Fibroblast of skin of left quadriceps (primary cell): ENCODE measurements at regions not wholly inside any gene's neighbourhood (a gene's known extent, or its start where the extent isn't known, plus 50 kb on each side); places are given as distances from the start of the nearest gene placed in this dataset.

Source experiments
- DNase-seq, 2 experiments: peaks; one replicate each; pipeline ENCODE4 v3.0.0-alpha.2; 2013; ENCODE audit warnings: low read depth in 2 of 2

DNA sequence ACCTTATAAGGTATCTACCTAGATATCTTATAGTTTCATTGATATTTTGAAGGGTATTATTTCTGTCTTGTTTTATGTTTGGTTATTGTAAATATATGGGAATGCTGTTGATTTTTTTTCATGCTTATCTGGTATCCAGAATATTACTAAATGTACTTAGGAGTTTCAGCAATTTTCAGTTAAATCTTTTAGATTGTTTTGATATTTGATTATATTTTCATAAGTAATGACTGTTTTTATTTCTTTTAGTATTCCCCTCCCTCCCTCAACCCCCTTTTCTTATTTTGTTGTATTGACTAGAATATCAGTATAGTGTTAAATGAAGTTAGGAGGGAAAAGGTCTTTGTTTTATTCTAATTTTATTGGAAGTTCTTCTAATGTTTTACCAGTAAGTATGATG is 344.4 kb upstream of the PROX1 start:
- DNase-seq, result no peak

DNA sequence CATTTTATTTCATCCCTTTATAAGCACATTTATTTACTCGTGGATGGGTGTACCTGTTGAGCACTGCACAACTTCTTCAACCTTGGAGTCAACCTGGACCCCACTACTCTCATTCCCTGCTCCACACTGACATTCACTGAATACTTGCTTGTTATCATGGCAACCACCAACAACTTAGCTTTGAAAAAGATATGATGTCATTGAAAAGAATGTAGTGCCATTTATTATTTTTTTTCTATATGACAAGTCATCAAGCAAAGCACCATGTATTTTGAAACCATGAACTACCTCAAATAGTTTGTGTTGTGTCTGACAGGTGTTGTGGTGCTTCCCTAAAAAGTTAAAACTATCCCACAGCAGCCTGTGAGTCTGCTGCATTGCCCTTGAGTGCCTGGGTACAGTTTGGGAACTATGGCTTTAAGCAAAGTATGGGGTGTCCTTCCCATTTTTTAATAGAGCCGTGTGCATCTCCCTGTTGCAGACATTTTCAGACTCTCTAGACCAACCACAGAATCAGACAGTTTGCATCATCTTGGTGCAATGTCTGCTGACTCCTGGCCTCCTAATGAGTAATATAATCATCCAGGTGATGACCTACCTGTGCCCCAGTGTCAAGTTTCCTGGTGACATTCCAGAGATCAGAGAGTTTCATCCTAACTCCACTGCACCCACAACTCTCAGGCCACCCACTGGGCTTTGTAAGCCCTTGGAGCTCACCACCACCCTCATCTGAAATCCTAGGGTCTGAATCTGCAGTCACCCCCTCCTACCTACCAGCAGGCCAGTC is 339.7 kb upstream of the PROX1 start:
- DNase-seq, result no peak

DNA sequence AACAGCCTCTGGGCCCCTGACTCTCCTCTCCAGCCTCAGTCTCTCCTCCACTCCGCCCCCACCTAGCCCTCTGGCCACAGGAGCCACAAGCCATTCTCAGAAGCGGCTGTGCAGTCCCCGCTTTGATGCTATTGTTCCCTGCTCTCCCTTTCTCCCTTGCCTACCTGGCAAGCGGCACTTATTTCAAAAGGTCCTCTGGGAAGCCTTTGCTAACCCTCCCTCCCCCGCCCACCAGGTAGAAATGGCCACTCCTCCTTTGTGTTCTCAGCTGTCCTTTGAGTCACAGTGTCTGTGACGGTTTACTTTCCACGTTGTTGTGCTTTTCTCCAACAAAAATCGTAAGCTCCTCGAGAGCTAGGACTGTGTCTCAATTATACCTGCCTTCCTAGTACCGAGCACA is 338.4 kb upstream of the PROX1 start:
- no peak for DNase-seq

DNA sequence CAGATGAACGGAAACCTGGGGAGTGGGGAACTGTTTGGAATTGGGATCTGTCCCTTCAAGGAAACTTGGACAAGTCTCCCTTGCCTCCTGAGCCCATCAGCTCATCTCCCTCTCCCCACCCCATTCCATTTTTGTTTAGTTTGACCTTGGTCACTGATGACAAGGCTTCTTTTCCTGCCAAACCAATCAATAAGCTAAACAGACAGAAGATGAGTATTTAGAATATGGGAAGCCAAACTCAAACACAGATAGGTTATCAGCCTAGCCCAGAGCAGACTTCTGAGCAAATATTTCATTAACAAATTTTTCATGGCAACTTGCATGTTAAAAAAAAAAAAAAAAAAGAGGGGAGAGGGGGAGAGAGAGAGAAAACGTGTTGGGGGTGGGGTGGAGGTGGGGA is 337.2 kb upstream of the PROX1 start:
- DNase-seq, result no peak

- no peak for DNase-seq
Observed at GRCh38 chr1:213651077-213651476, 336.7 kb upstream of the PROX1 start.

GRCh38 chr1:213652109-213652508 is 335.7 kb upstream of the PROX1 start:
- DNase-seq, result no peak

- DNase-seq, result no peak
Observed at GRCh38 chr1:213656039-213656438, 331.7 kb upstream of the PROX1 start.

DNA sequence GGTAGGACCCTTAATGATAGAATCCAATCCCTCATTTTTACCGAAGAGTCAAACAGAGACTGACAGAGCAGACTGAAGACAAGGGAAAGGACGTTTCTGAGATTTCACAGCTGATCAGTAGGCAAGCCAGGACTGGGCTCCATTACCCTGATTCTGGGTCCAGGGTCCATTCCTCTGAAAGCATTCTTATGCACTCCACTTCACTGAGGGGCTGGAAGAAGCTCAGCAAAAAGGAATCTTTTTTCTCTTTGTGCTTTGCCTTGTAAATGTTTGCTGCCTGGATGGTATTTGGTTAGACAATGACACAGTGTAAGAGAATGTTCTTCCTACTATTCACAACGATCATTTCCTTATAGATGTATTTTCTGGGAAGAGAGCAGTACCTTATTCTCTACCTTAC is 331.3 kb upstream of the PROX1 start:
- DNase-seq, result no peak

GRCh38 chr1:213657013-213657412 is 330.8 kb upstream of the PROX1 start:
- no peak for DNase-seq

- DNase-seq, result no peak
Observed at GRCh38 chr1:213657879-213658278, 329.9 kb upstream of the PROX1 start.

DNA sequence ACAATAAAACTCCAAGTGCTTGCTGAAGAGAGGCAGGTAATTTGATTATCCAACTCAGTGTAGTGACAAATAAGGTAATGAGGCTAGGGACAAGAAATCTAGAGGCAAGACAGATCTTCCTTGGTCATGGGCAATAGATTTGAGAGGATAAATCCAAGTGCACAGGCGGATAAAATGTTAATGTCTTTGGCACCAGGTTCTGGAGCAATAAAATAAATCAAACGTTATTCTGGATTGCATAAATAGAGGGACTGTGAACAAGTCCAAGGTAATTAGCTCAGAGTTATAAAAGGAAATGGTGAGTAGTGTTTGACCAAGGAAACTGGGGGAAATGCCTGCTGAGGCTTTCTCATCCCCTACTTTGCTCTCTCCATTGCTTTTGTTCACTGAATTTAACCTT is 329.3 kb upstream of the PROX1 start:
- DNase-seq, result no peak

DNA sequence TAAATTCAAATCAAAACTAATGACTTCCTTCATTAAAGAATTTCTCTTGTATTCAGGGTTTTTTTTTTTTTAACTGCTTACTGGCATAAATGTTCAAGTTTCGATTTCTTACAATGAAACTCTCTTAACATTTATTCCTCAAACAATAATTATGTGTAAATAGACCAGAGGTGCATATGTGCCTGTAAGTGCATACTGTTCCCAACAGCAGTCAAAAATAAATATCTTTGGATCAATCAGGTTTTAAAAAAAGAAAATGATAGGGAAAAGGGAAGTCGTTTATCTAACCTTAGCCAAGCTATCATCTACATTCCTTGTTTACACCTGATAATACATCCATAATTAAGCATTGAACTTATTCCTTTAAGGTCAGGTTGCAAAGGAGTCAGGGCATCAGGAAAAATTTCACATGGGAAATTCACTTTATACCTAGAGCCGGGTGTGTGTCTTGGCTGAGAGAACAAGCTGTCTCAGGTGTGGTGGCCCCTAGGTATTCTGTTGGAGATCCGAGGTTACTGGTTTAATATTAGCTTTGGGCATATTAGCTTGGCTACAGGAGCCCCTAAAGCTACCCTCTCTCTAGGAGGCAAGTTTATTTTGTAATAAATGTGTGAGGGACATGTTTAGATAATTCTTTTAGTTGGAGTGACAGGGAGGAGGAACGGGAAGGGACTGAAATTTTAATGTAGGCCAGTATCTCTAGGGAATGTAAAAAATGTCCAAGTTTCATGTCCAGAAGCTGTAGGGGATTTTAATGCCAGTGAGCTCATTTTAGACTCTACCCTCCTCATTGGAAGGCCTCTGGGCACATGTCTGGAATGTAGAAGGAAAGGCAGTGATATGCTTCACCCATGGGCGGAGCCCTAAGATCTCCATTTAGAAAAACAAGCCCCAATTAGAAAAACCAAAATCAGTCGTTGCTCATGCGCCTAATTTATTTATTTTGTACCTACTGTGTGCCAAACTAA is 327.9 kb upstream of the PROX1 start:
- DNase-seq, result no peak

- no peak for DNase-seq
Observed at GRCh38 chr1:213661302-213661701, 326.5 kb upstream of the PROX1 start.

DNA sequence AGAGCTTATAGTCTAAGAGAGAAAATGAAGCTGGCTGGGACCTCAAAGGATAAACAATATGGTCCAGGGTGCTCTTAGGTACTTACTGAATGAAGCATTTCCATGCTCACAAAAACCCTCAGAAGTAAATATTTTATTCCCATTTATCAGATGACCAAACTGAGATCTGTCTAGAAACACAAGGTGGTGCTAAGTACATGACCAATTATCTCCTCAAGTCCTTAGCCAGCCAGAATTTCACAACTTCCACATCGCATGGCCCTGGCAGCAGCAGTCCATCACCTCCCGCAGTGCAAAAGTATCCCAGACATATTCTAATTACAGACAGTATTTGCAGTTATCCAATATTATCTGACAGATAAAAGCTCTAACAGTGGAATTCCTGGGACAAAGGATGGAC is 321.7 kb upstream of the PROX1 start:
- no peak for DNase-seq

DNA sequence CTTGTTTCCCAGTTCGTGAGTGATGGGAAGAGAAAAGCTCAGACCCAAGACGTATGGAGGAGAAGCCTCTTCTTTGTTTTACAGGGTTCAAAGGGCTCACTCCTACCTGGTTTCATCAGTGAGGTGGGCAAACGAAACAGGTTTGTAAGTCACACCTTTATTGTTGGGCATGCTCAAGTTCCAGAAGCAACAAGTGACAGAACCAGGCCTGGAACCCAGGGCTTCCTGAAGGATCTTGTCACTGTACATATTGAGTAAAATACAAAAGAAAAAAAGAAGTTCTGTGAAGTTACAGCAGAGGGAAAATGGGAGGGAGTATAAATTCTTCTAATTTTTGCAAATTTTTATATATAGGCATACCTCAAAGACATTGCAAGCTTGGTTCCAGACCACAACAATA is 320.9 kb upstream of the PROX1 start:
- no peak for DNase-seq

GRCh38 chr1:213669512-213669911 is 318.3 kb upstream of the PROX1 start:
- DNase-seq, result no peak

GRCh38 chr1:213669964-213670691 is 317.6 kb upstream of the PROX1 start:
- DNase-seq, result no peak

DNA sequence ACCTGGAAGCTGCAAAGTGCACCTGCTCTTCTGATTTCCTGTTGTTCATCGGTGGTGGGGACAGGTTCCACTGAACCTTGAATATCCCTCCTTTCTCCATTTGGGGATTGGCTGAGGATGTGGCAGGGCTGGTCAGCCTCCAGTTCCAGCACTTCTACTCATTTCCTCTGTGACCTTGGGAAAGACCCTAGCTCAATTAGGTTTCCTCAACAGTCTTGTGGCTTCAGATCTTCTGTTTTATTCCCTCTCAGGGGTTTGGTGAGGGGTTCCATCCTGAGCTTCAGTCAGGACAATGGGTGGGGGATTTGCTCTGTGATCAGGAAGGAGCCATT is 317.1 kb upstream of the PROX1 start:
- DNase-seq, result no peak

DNA sequence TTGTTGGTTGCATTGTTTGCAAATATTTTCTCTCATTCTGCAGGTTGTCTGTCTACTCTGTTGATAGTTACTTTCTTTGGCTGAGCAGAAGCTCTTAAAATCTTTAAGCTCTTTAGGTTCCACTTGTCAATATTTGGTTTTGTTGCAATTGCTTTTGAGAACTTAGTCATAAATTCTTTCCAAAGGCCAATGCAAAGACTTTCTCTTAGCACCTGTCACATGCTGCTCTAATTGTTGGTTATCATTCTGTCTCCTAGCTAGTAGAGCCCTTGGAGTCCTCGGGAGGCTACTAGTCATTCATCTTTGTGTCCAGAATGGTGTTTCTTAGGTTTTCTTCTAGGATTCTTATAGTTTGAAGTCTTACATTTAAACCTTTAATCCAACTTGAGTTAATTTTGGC is 312.7 kb upstream of the PROX1 start:
- no peak for DNase-seq

DNA sequence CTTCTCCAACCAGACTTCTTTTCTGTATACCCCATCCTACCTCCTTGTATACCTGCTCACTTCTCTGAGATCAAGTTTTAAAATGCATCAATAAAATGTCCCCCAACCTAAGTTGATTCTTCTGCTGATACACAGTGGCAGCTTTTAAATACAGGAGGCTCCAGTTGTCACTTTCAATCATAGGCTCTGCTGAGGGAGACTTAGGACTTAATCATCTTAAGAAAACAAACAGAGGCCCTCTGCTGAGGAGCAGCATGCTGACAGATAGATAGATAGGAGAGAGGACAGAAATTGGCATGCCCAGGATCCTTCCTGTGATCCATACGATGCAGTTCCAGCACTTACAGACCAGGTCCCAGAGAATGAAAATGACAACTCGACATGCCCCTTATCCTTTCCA is 311.0 kb upstream of the PROX1 start:
- DNase-seq, result no peak

DNA sequence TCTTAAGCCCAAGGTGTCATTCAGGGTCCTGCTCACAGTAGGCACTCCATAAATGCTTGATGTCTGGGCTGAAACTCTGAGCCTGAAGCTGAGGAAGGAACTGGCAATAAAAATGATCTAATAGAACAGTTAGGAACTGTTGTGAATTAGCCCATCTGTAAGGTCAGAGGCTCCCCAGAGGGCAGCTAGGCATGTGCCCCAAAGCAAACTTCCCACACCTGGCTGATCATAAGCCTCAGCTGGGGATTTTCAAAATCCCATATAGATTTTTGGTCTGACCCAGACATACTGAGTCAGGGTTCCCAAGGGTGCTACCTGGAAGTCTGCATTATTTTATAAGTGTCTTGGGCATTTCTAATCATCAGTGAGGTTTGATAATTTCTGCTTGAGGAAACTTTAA is 309.4 kb upstream of the PROX1 start:
- no peak for DNase-seq

DNA sequence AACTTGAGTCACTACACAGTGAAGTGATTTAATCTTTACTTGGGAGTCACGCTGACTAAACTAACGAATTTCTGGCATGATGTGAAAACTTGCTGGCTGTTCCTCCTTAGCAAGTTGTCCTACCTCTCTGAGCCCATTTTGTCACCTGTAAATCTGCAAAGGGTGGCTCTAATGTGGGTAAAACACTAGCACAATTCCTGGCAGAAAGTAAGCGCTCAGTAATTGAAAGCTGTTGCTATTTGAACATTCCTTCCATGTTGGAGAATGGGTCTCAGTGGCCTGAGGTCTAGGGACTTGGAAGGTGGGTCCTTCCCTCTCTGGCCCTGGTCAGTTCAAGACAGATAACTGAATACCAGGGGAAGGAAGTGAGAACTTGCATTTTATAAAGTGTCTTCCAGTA is 309.0 kb upstream of the PROX1 start:
- no peak for DNase-seq

DNA sequence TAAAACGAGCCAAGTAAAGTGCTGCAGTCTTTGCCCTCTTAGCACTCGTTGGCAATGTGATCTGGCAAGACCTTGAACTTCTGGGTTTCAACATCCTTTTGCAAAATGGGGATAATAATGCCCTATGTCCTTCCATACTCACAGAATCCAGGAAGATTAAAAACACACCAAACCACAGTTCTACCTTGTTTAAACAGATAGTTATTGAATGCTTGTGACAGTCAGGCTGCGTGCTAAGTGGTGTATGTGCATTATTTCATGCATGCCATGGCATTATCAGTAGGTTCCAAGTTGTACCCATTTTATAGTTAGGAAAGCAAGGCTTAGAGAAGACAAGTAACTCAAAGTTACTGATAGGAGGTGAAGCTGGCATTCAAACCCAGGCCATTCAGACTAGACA is 308.6 kb upstream of the PROX1 start:
- no peak for DNase-seq
